HG03175 (cell line): ENCODE measurements at regions not wholly inside any gene's neighbourhood (a gene's known extent, or its start where the extent isn't known, plus 50 kb on each side); places are given as distances from the start of the nearest gene placed in this dataset.
"Not testable (repeated sequence)": the region's sequence is repeated elsewhere in the genome, so short reads cannot be mapped to it uniquely, and the experiment has no call there.

Experiments
- ATAC-seq: cut with Tn5 transposase; IDR thresholded peaks from one replicate; pipeline ENCODE4 v1.9.1; 2021; ENCODE audit warnings: mild to moderate bottlenecking, moderate library complexity; ENCODE audit not compliant: unreplicated experiment

- no peak for ATAC-seq
These were observed 233.7 kb downstream of the TLE1 start for GRCh38 chr9:81455462-81456219.

- ATAC-seq: no peak
These were observed 243.9 kb downstream of the TLE1 start for GRCh38 chr9:81445331-81445921.

GRCh38 chr9:81431641-81432040, 257.7 kb downstream of the TLE1 start:
- ATAC-seq: no peak

GRCh38 chr9:81430727-81431126, 258.6 kb downstream of the TLE1 start:
- ATAC-seq: no peak

GRCh38 chr9:81427870-81428269, 261.5 kb downstream of the TLE1 start:
- no peak for ATAC-seq

- no peak for ATAC-seq
These were observed 264.9 kb downstream of the TLE1 start for GRCh38 chr9:81424431-81424830.

- no peak for ATAC-seq
These were observed 265.6 kb downstream of the TLE1 start for GRCh38 chr9:81423589-81424326.

- not testable (repeated sequence) for ATAC-seq
These were observed 268.3 kb downstream of the TLE1 start for GRCh38 chr9:81421090-81421489.

GRCh38 chr9:81420024-81420423, 269.3 kb downstream of the TLE1 start:
- ATAC-seq: no peak

- ATAC-seq: no peak
These were observed 271.4 kb downstream of the TLE1 start for GRCh38 chr9:81417941-81418340.

- no peak for ATAC-seq
These were observed 272.1 kb downstream of the TLE1 start for GRCh38 chr9:81417299-81417675.

GRCh38 chr9:81416476-81417298, 272.7 kb downstream of the TLE1 start:
- ATAC-seq: no peak

GRCh38 chr9:81414836-81415235, 274.5 kb downstream of the TLE1 start:
- ATAC-seq: no peak

- no peak for ATAC-seq
These were observed 277.4 kb downstream of the TLE1 start for GRCh38 chr9:81411961-81412360.

- ATAC-seq: no peak
These were observed 279.1 kb downstream of the TLE1 start for GRCh38 chr9:81410201-81410600.

GRCh38 chr9:81408951-81409350, 280.4 kb downstream of the TLE1 start:
- ATAC-seq: no peak

- ATAC-seq: no peak
These were observed 284.3 kb downstream of the TLE1 start for GRCh38 chr9:81404931-81405598.

- ATAC-seq: no peak
These were observed 291.6 kb downstream of the TLE1 start for GRCh38 chr9:81397481-81398381.

- no peak for ATAC-seq
These were observed 292.8 kb downstream of the TLE1 start for GRCh38 chr9:81396528-81396927.

- ATAC-seq: no peak
These were observed 293.7 kb downstream of the TLE1 start for GRCh38 chr9:81395676-81396054.
